NCI-H1105 (cell line): ENCODE measurements at regions not wholly inside any gene's neighbourhood (a gene's known extent, or its start where the extent isn't known, plus 50 kb on each side); places are given as distances from the start of the nearest gene placed in this dataset.

ENCODE experiments used
- DNase-seq: peaks from one replicate; lab custom pipeline; 2025; lab: John Stamatoyannopoulos, UW

DNA sequence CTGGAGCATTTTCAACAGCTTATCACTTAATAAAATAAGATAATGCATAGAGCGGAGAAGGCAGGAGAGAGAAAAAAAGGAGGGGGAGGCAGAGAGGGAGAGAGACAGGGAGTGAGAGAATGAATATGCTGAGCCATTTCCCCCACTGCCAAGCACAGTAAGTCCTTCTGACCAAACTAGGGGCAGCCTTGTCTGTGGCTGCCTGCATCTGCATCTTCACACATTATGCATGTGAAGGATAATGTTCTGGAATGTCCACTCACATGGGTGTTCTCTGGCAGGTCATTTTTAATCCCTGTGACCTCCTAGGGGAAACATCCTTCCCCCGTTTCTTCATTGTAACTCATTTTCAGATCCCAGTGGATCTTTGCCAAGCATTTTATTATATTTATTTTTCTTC is 269.3 kb downstream of the FOXA2 start:
- no peak for DNase-seq

DNA sequence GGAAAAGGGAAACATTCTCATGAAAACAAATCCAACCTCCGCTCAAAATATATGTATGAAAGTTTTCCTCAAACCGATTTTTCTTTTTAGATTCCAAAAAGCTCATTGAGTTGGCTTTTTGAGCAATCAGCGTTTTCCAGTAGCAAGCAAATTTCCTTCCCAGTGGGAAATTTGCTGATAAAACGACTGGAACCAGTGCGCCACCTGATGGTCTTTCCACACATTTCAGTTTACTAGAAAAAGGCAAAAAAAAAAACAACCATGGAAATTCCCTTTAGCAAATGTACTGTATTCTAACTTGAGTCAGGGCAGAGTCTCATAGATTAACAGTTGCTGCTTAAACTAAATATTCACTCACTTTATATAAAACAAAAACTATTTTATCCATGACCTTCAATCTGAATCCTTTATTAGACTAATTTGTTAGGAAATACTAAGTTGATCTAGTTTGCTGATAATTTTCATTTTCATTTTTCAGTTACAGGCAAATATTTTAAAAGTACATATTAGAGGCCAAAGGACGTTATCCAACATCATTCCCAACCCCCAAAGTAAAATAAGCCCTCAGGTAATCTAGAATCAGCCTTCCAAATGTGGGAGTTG is 271.5 kb downstream of the FOXA2 start:
- DNase-seq: peak; percentile 48

DNA sequence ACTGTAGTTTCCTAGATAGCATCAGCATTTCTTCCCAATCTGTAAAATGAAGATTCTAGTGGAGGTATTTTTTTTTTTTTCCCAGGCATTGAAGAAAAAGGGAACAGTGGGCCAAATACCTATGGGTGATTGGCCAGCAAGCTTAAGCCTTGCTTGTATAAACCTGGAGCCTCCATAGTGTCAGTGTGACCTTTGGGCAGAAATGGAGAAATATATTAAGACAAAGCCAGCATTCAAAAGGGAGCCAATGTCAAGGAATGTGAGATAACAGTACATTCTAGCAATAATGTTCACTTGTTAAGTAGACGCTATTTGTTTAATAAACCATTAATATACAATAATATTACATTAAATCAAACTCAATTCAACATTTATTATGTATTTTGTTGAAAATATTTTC is 275.4 kb downstream of the FOXA2 start:
- no peak for DNase-seq

DNA sequence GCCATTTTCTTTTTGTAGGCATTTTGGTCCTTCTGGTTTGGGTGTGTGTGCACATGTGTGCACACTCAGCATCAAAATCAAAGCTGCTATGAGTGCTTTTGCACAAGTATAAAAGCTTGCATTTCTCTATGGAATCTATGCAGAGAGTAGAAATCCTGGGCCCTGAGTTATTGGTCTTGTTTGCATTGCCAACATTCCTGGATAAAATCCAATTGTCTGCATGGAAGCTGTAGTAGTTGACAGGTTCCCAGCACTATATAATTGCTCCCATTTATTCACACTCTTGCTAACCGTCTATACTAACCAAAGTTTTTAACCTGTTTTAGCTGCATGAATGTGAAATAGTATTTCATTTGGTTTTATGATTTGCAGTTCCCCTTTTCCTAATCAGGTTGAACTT is 277.0 kb downstream of the FOXA2 start:
- no peak for DNase-seq

DNA sequence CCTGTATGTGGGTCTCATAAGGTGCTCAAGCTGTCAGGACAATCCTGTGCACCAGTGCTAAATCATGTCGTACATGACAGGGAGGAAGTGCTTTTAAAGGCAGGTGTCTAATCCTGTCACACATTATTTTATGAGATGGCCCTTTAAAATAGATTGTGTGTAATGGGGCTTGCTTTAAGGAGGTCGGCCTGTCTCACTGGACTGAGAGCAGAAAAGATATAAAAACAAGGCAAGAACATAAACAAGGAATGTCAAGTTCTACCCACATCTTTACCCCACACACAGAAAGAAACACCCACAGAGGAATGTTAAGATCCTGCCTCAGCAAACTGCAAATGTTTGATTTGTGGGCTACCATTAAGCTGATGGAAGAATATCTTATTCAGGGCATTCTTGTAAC is 279.0 kb downstream of the FOXA2 start:
- no peak for DNase-seq

DNA sequence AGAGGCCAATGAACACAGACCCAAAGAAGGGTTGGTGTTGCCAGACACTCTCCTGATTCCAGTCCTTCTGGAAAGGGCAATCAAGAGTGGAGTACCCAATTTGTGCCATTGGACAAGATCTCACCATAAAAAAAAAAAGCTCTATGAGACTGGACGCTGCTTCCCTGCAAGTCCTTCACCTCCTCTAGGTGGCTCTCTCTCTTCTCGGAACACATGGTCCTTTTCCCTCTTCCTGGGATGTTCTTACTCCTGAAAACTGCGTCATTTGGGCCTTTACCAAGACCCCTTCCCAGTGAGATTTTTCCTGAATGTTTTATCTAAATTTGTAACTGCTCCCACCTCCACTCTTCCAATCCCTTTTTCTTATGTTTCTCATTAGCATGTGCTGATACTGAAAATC is 280.8 kb downstream of the FOXA2 start:
- no peak for DNase-seq

DNA sequence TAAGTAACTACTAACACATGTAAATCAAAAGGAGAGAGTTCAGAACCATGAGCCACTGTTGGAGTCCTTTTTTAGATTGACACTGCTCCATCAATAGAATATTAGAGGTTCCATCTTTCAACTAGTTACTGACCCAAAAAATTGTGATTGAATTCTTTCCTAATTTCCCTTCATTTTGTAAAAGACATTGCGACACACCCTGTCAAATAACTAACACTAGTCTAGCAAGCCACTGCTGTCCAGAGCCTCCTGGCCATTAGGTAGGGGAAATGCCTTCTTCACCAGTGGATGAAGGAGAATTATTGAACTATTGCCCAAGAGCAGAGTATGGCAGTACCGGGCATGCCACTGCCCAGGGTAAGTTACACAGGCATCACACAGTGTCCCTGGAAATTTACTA is 282.3 kb downstream of the FOXA2 start:
- no peak for DNase-seq

DNA sequence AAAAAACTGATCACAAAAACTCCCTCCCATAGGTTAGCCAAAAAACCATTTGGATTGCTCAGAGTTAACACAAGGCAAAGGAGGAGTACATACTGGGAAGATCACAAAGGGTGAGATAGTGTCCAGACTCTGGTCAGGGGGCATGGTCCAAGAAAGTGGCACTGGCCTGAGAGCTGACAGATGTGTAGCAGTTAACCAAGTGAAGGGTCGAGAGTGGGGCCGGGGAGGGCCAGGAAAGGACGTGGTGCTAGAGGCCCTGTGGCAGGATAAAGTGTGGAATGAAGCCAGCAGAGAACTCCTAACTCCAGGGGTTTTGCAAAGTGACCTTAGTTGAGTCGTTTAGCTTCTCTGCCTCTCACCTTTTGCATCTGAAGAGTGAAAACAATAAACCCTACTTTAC is 290.5 kb downstream of the FOXA2 start:
- DNase-seq: no peak

DNA sequence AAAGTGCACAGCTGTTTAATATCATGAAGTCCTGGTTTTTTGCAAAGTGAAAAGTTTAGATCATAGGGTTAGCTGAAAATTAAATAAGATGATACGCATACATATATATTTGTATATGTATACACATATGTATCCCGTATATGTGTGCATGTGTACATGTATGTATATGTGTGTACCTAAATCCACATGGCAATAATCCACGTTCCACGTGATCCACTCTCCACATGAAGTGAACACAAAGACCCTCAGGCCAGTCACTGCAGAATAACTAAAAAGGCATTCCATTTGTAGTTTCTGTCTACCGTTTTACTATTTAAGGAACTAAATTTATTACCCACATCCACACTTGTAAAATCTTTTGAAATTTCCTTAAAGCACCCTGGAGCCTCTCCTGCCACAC is 294.9 kb downstream of the FOXA2 start:
- DNase-seq: no peak

DNA sequence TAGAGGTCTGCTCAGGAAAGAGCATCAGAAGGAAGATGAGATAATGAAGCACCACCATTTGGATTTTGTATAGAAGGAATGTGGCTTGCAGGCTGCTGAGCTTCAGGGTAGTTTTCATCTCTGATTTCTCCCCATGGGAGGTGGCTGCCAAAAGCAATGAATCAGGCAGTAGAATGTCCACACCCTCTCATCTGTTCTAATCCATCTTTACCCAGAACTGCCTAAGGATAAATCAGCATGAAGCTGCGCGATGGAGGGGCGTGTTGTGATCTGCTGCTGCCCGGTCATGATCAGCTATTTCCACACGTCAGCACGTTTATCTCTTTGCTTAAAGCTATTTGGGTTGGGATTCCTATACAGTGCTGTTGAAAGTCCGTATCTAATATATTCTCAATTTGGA is 295.4 kb downstream of the FOXA2 start:
- no peak for DNase-seq

DNA sequence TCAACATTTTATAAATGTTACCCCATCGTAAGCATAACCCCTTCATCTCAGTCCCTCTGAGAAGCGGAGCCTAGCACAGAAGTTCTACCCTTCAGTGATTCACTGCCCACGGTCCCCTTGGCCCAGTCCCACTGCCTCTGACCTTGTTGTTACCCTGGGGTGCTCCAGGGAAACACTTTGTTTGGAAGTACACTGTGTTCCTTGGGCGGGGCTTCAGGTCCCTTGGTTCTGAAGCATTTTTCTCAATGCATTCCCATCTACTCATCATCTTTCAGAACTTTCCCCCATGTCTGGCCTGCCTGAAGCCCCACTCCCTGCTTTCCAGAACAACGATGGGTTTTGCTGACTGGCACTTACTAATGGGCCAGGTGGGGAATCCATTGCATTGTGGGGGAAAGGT is 296.2 kb downstream of the FOXA2 start:
- no peak for DNase-seq

DNA sequence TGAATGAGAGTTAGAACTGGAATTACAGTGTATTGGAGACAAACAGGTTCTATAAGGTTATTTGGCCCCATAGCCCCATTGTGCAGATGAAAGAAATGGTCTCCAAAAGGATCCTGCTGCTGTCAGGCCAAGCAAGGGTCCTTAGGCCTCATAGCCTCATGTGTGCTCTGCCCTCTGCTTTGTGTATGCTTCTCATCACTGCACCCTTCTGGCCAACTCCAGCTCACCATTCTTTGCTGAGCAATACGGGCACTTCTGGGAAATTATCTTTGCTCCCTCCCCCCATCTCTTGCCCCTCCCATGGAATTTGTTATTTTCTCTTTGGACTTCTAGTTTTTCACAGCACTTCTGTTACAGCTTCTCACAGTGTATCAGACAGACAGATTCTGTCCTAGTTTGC is 298.8 kb downstream of the FOXA2 start:
- DNase-seq: no peak

DNA sequence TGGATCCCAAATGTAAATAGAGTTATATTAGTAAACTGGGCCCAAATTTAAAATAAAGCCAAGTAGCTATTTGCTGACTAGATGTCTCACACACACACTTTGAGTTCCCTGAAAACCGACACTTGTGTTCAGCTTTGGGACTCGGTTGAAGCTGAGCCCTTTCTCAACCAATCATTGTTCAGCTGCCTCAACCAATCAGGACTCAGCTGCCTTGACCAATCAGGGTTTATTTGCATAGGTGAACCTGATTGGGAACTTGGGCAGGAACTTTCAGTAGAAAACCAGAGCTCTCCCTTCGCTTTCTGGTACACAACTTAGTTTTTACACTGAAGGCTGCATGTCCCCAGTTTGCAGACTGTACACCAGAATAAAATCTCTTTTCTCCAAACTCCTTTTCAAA is 301.7 kb downstream of the FOXA2 start:
- DNase-seq: no peak

DNA sequence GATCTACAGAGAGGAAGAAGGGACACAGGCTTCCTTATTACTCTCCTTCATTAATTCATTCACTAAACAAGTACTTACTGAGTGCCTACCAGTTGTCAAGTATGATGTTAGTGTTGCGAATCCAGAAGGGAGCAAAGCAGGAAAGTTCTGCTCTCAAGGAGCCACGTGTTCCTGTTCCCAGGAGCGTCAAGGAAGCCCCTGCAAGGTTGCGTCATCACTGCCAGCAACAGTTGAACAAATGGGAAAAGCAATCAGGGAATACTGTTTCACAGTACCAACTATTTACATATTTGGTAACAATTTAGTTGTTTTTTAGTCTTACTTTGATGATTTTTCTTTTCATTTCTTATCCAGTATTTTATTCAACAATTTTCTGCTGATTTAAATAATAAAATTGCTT is 310.0 kb downstream of the FOXA2 start:
- DNase-seq: no peak

DNA sequence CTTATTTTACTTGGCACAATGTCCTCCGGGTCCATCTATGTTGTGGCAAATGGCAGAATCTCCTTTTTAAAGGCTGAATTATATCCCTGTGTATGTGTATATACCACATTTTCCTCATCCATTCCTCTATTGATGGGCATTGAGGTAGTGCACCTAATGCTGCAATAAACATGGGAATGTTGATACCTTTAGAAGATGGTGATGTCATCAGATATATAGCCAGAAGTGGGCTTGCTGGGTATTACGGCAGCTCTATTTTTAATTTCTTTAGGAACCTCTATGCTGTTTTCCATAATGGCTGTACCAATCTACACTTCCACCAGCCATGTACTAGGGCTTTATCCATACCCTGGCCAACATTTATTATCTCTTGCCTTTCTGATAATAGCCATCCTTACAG is 315.7 kb downstream of the FOXA2 start:
- DNase-seq: no peak

DNA sequence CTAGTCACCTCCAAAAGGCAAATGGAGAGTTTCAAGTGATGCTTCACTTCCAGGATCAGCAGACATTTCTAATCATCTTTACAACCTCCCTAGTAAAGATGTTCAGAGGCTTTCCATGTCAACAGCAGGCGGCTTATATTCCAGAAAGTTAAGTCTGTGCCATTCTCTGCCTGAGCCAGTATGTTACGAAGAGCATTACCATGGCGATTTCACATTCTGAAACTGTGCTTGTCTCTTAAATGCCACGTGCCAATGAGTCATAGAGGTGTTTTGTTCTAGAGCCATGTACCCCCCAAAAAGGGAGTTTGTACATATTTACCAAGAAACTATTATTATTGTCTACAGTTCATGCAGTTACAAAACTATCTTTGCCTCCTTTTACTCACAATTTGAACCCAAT is 319.5 kb downstream of the FOXA2 start:
- DNase-seq: no peak

DNA sequence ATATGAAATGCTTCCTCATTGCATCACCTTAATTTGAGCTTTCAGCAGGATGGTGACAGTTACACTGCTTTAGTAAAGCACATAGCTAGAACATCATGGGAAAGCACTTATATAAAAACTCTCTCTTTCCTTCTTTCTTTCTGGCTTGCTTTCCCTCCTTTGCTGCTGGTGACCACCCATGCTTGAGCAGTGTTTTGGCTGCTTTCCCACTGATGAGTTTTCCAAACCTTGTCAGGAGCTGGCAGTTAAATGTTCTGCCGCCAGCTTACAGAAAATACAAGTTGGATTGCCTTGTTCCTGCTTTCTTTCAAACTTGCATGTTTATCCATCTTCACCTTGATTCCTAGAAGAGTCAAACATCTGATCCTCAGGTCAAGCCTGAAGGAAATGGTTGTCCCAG is 323.9 kb downstream of the FOXA2 start:
- DNase-seq: no peak

DNA sequence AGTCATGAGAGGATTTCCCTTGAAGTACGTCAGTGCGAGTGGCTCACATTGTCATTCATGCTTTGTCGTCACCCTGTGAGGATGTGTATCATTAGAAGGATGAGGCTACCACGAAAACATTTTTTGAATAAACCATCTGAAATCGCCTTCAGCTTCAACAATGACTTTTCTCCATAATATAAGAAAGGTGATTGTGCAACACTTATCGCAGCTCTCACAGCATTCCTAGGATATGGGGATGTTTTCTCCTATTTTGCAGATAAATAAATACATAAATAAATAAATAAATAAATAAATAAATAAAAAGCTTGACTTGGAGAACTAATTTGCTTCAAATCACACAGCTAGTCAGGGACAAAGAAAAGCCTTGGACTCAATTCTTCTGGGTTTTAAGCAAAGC is 326.5 kb downstream of the FOXA2 start:
- no peak for DNase-seq

DNA sequence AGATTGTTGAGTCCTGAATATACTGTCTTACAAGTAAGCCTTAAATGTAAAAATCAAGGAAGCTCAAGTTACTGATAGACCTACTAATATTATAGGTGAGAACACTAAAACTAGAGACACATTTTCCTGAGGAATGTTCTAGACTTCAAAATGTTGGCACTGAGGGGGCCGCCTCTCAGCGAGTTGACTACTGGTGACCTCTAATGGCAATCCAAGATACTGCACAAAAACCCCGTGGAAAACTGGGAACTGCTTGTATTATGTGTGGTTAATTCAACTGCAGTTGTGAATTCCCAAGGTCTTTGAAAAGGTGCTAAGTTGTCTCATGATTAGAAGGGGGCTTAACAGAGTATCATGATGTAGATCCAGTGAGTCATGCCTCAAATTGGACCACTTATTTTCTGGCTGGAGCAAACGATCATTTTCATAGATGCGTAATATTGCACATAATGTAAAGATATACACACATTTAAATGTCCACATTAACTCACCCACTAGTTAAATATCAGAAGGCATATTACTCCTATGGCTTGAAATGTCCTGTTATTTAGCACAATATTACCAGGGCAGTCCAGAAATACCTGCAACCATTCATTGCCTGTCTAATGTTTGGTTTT is 336.2 kb downstream of the FOXA2 start:
- DNase-seq: no peak

DNA sequence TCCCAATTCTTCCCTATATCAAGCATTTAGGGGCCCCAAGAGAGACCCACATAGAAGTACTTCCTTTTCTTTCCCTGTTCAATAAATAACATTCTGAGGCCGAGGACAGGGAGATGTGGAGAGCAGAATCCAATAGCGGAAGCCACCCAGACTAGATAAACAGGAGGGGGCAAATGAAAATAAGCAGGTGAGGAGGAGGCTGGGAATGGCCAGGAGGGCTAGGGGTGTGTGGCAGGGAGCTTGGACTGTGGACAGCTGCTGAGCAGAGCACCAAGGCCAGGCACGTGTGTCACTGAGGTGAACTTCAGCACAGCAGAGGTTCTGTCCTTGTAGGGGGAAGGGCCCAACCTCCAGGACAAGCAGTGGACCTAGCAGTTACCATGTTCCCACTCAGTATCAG is 339.2 kb downstream of the FOXA2 start:
- no peak for DNase-seq

DNA sequence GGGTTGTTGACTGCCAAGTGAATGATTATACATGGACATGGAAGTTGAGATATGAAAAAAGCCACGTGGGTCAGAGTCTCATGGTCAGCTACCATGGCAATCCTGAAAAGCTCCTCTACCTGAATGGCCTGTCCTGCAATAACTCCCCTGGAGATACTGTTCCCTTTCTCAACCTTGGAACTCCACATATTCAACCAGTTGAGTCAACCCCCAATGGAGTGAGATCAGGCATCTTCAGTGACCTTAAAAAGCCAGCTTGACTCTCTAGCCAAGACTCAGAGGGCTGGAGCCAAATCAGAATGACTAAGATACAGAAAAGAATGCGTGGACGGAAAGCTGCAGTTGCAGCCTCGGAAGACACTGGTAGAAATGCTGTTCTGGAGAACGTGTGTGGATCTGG is 341.3 kb downstream of the FOXA2 start:
- no peak for DNase-seq

DNA sequence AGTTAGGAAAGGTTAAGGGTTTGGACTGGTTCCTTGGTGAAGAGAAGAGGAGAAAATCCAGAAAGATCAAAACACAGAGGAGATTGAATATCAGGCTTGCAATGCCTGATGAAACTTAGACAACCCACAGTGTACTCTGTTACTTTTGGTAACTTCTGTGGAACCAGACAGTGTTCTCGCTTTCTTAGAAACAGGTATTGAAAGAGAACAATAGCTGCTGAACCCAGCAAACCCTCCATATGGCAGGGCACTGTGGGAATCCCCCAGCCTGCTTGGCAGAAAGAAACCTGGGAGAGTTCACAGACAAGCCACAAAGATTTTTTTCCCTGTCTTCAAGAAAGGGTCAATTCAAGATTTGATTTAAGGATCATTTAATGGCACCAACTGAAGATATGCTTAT is 342.8 kb downstream of the FOXA2 start:
- DNase-seq: no peak

DNA sequence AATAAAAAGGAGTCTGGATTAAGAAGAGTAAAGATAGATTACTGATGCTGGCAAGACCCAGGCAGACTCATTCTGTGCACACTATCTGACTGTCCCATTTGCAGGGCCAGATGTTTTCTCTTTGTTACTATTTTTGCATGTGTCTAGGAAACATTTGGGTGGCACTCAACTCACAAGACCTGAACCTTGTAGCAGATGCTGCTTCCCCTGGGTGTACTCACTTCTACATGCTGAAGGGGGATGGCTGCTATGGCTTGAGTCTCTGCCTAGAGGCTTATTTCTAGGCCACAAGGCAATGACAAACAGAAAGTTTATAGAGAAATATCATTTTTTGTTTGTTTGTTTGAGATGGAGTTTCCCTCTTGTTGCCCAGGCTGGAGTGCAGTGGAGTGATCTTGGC is 351.4 kb downstream of the FOXA2 start:
- no peak for DNase-seq

DNA sequence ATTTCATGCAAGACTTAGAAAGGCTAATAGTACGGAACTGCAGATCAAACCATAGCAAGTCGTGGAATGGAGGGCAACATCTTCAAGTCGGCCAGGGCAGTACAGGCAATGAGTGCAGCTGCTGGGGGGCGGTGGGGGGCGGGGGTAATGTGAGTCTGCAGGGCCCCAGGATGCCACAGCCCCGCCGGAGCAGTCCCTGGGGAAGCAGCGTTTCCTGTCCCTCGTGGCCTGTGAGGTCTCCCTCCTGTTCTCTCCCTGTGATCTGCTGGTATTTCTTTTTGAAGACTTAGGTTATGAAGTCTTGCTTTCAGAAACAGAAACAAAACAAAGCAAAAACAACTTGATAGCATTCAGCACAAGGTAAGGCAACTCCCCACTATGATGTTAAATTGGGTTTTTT is 351.9 kb downstream of the FOXA2 start:
- no peak for DNase-seq
